HCT116 (cell line): ENCODE measurements at regions not wholly inside any gene's neighbourhood (a gene's known extent, or its start where the extent isn't known, plus 50 kb on each side); places are given as distances from the start of the nearest gene placed in this dataset.

Source experiments
- ATAC-seq: fragments of 200-7000 bp; cut with Tn5 transposase; 2 replicates; pipeline ENCODE4 v1.9.1; 2020; ENCODE audit warnings: mild to moderate bottlenecking, moderate library complexity
- BruUV-seq: library from RNA; stranded (reverse); fragments of 400-500 nt; replicated peaks from 2 replicates; lab custom pipeline; 2021; lab: Mats Ljungman, UMichigan
- CTCF ChIA-PET: fragments of 300-600 bp; sonication (Branson Sonifier 250); formaldehyde crosslinking; loops from one replicate; lab custom pipeline; 2021; ENCODE audit warnings: antibody characterized with exemption; lab: Charles Lee
- POLR2A ChIA-PET: fragments of 300-600, 350-600 bp; sonication (Branson Sonifier 250); formaldehyde crosslinking; loops from one replicate; lab custom pipeline; 2021; ENCODE audit warnings: antibody characterized with exemption; lab: Charles Lee
- RAD21 ChIA-PET, 2 experiments: fragments of 300-600 bp; sonication (Branson Sonifier 250); formaldehyde crosslinking; loops; one replicate each; lab custom pipeline; 2023; ENCODE audit warnings: low total read pairs in 2 of 2; ENCODE audit not compliant: uncharacterized antibody in 2 of 2, unreplicated experiment in 2 of 2, low non-redundant PET in 1 of 2; lab: Charles Lee
- DNase-seq: peaks from one replicate; pipeline ENCODE4 v3.0.0-alpha.2; 2010; ENCODE audit warnings: low read depth, low spot score
- H2AFZ ChIP-seq: fragments of 200-600 bp; shearing (Covaris generic), sonication (generic); 2 replicates; pipeline ENCODE4 v1.6.1; 2017; ENCODE audit warnings: low read depth, mixed run types, mixed read lengths, antibody characterized with exemption, low read length; ENCODE audit not compliant: poor library complexity, severe bottlenecking
- H3K27ac ChIP-seq: 2 replicates; pipeline ENCODE4 v1.5.1; 2012; ENCODE audit warnings: low read depth, low read length
- H3K27me3 ChIP-seq: fragments of 200-600 bp; sonication (generic); 2 replicates; pipeline ENCODE4 v1.6.1; 2016; ENCODE audit warnings: mixed run types, low read length, mixed read lengths; ENCODE audit not compliant: insufficient read depth
- H3K36me3 ChIP-seq, 2 experiments: fragments of 200-500 bp in 1 of 2; fragments of 200-600 bp in 1 of 2; sonication (Bioruptor generic) in 1 of 2; sonication (generic) in 1 of 2; 2 replicates each; pipeline versions ENCODE4 v1.5.1 to v1.6.1; 2014 to 2016; ENCODE audit warnings: low read length in 2 of 2, inconsistent platforms in 1 of 2, mixed read lengths in 1 of 2, mixed run types in 1 of 2; ENCODE audit not compliant: insufficient read depth in 2 of 2, control insufficient read depth in 1 of 2
- H3K4me1 ChIP-seq, 2 experiments: fragments of 200-600 bp in 1 of 2; sonication (generic) in 1 of 2; 2 replicates each; pipeline versions ENCODE4 v1.5.1 to v1.6.1; 2012 to 2017; ENCODE audit warnings: low read length in 2 of 2, inconsistent platforms in 1 of 2, mild to moderate bottlenecking in 1 of 2, mixed read lengths in 1 of 2, mixed run types in 1 of 2, moderate library complexity in 1 of 2; ENCODE audit not compliant: insufficient read depth in 2 of 2, control insufficient read depth in 1 of 2
- H3K4me2 ChIP-seq: fragments of 200-600 bp; sonication (generic); 2 replicates; pipeline ENCODE4 v1.6.1; 2017; ENCODE audit warnings: mixed run types, low read length, mixed read lengths
- H3K4me3 ChIP-seq, 2 experiments: fragments of 200-600 bp in 1 of 2; sonication (generic) in 1 of 2; replicated peaks in 1 of 2; 2 replicates each; pipeline ENCODE4 v1.5.1; 2011 to 2016; ENCODE audit warnings: low read length in 2 of 2, control low read depth in 1 of 2, low read depth in 1 of 2, mild to moderate bottlenecking in 1 of 2, mixed read lengths in 1 of 2, mixed run types in 1 of 2
- H3K79me2 ChIP-seq: fragments of 200-600 bp; sonication (generic); 2 replicates; pipeline ENCODE4 v1.6.1; 2017; ENCODE audit warnings: mild to moderate bottlenecking, mixed run types, low read length, moderate library complexity, mixed read lengths; ENCODE audit not compliant: insufficient read depth
- H3K9ac ChIP-seq: fragments of 200-600 bp; sonication (generic); 2 replicates; pipeline ENCODE4 v1.6.1; 2016; ENCODE audit warnings: low read length, mixed read lengths
- H3K9me2 ChIP-seq: fragments of 200-600 bp; sonication (generic), shearing (Covaris generic); 2 replicates; pipeline ENCODE4 v1.6.1; 2017; ENCODE audit warnings: mixed run types, mild to moderate bottlenecking, moderate library complexity; ENCODE audit not compliant: insufficient read depth
- H3K9me3 ChIP-seq, 2 experiments: fragments of 200-500 bp in 1 of 2; fragments of 200-600 bp in 1 of 2; sonication (Bioruptor generic) in 1 of 2; sonication (generic) in 1 of 2; 2 replicates each; pipeline ENCODE4 v1.6.1; 2014 to 2017; ENCODE audit warnings: low read length in 2 of 2, mixed read lengths in 2 of 2, inconsistent platforms in 1 of 2, low read depth in 1 of 2, mild to moderate bottlenecking in 1 of 2, mixed run types in 1 of 2, moderate library complexity in 1 of 2; ENCODE audit not compliant: control insufficient read depth in 1 of 2, insufficient read depth in 1 of 2
- H4K20me1 ChIP-seq: fragments of 200-600 bp; sonication (generic), shearing (Covaris generic); 2 replicates; pipeline ENCODE4 v1.6.1; 2017; ENCODE audit warnings: mixed run types, mild to moderate bottlenecking, moderate library complexity; ENCODE audit not compliant: insufficient read depth
- ATF3 ChIP-seq: IDR thresholded peaks from 2 replicates; pipeline ENCODE4 v1.6.1; 2012
- CBX3 ChIP-seq: IDR thresholded peaks from 2 replicates; pipeline ENCODE4 v1.6.1; 2012; ENCODE audit warnings: low read depth
- EZH2phosphoT487 ChIP-seq: fragments of 200-600 bp; IDR thresholded peaks from 2 replicates; pipeline ENCODE4 v1.6.1; 2018; ENCODE audit warnings: antibody characterized with exemption, borderline replicate concordance
- FOSL1 ChIP-seq: IDR thresholded peaks from 2 replicates; pipeline ENCODE4 v1.6.1; 2012; ENCODE audit warnings: low read depth
- JUND ChIP-seq: IDR thresholded peaks from 2 replicates; pipeline ENCODE4 v1.6.1; 2012
- RAD21 ChIP-seq: IDR thresholded peaks from 2 replicates; pipeline ENCODE4 v1.6.1; 2012; ENCODE audit warnings: low read depth, mild to moderate bottlenecking
- REST ChIP-seq: IDR thresholded peaks from 2 replicates; pipeline ENCODE4 v1.6.1; 2012; ENCODE audit warnings: low read depth
- SIN3A ChIP-seq: IDR thresholded peaks from 2 replicates; pipeline ENCODE4 v1.6.1; 2012; ENCODE audit warnings: low read depth
- SP1 ChIP-seq: IDR thresholded peaks from 2 replicates; pipeline ENCODE4 v1.6.1; 2012; ENCODE audit warnings: low read depth
- TCF7L2 ChIP-seq: IDR thresholded peaks from 2 replicates; pipeline ENCODE4 v1.7.0; 2011; ENCODE audit warnings: borderline replicate concordance, inconsistent platforms; ENCODE audit not compliant: insufficient read depth, insufficient read length; ENCODE audit errors: extremely low read depth
- YY1 ChIP-seq: IDR thresholded peaks from 2 replicates; pipeline ENCODE4 v1.6.1; 2011; ENCODE audit warnings: low read length, low read depth, moderate library complexity, mild to moderate bottlenecking; ENCODE audit not compliant: insufficient replicate concordance; ENCODE audit errors: extremely low read depth
- ZFX ChIP-seq: fragments of 450-650 bp; IDR thresholded peaks from 2 replicates; pipeline ENCODE4 v1.6.1; 2017
- intact Hi-C: fragments of 100-400 bp; cut with micrococcal nuclease; formaldehyde crosslinking; loops from 2 replicates; pipeline ENCODE4 v1.10.0; 2022
- TF ChIP-seq, protein P1 (sequence below), 3 experiments: fragments of 200-600 bp in 1 of 3; sonication (generic) in 1 of 3; IDR thresholded peaks in 2 of 3; conservative IDR thresholded peaks in 1 of 3; 2 replicates each; pipeline ENCODE4 v1.5.1; 2012 to 2017; ENCODE audit warnings: low read depth in 2 of 3, low read length in 2 of 3, antibody characterized with exemption in 1 of 3, borderline replicate concordance in 1 of 3, control low read depth in 1 of 3, mild to moderate bottlenecking in 1 of 3, mixed read lengths in 1 of 3, mixed run types in 1 of 3, moderate library complexity in 1 of 3; ENCODE audit not compliant: insufficient read depth in 1 of 3

DNA sequence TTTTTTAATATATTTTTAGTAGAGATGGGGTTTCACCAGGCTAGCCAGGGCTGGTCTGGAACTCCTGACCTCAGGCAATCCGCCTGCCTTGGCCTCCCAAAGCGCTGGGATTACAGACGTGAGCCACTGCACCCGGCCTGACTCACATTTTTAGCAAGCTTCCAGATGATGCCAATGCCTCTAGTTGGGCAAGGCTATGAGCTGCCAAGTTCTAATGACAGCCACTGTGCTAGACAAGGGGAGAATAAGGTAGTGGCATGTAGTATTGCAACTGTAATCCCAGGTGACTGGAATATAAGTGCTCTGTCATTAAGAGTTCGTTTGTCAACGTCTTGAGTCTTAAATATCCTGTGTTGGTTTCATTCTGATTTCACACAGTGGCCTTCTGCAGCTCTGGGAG is 96.7 kb downstream of the SLIT2 start (continued):
- TF ChIP-seq, protein P1, sequence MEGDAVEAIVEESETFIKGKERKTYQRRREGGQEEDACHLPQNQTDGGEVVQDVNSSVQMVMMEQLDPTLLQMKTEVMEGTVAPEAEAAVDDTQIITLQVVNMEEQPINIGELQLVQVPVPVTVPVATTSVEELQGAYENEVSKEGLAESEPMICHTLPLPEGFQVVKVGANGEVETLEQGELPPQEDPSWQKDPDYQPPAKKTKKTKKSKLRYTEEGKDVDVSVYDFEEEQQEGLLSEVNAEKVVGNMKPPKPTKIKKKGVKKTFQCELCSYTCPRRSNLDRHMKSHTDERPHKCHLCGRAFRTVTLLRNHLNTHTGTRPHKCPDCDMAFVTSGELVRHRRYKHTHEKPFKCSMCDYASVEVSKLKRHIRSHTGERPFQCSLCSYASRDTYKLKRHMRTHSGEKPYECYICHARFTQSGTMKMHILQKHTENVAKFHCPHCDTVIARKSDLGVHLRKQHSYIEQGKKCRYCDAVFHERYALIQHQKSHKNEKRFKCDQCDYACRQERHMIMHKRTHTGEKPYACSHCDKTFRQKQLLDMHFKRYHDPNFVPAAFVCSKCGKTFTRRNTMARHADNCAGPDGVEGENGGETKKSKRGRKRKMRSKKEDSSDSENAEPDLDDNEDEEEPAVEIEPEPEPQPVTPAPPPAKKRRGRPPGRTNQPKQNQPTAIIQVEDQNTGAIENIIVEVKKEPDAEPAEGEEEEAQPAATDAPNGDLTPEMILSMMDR (IDR thresholded peaks at IDR 0.05 in 2 of 3, conservative IDR thresholded peaks at IDR 0.05 in 1 of 3; ENCODE audit: borderline replicate concordance in 1 of 3, insufficient read depth in 1 of 3, low read depth in 2 of 3, low read length in 2 of 3) = no peak
- no peak for TF ChIP-seq JUND
- no peak for TF ChIP-seq TCF7L2
- no peak for TF ChIP-seq ZFX
- no peak for TF ChIP-seq YY1
- TF ChIP-seq SP1 = no peak
- TF ChIP-seq FOSL1 = no peak
- no peak for TF ChIP-seq SIN3A
- TF ChIP-seq RAD21 = no peak
- TF ChIP-seq ATF3 = no peak

GRCh38 chr4:20351360-20352162 is 99.9 kb downstream of the SLIT2 start:
- H3K4me3 ChIP-seq = no peak overlapping the region
- H3K27me3 ChIP-seq = peaks cover 4% of the 10 kb centered on the region; the same call in 1 of the 2 replicates
- H3K27ac ChIP-seq = no peak overlapping the region
- H3K9me3 ChIP-seq = no peaks in the 10 kb centered on the region
- TF ChIP-seq REST = no peak
- TF ChIP-seq EZH2phosphoT487 = no peak
- TF ChIP-seq YY1 = no peak
- no peak for TF ChIP-seq CBX3
- TF ChIP-seq ZFX = no peak
- TF ChIP-seq SIN3A = no peak
- H2AFZ ChIP-seq = no peak overlapping the region
- ChIA-PET POLR2A (no interaction called here), RAD21 (no interaction called here), CTCF (no interaction called here)
- H3K9me2 ChIP-seq = no peaks in the 10 kb centered on the region
- no peaks in the 10 kb centered on the region for H3K4me1 ChIP-seq
- H3K4me2 ChIP-seq = no peak overlapping the region
- no peaks in the 10 kb centered on the region for H3K79me2 ChIP-seq
- no peaks in the 10 kb centered on the region for H4K20me1 ChIP-seq
- no TSS peak for BruUV-seq
- no peak overlapping the region for H3K9ac ChIP-seq
- no peak for DNase-seq
- intact Hi-C loops = no loop called here
- no peak for ATAC-seq
- H3K36me3 ChIP-seq = no peaks in the 10 kb centered on the region
